ENCODE measurements at regions not wholly inside any gene's neighbourhood (a gene's known extent, or its start where the extent isn't known, plus 50 kb on each side); places are given as distances from the start of the nearest gene placed in this dataset.
"Not testable (repeated sequence)": the region's sequence is repeated elsewhere in the genome, so short reads cannot be mapped to it uniquely, and the experiment has no call there.

DNA sequence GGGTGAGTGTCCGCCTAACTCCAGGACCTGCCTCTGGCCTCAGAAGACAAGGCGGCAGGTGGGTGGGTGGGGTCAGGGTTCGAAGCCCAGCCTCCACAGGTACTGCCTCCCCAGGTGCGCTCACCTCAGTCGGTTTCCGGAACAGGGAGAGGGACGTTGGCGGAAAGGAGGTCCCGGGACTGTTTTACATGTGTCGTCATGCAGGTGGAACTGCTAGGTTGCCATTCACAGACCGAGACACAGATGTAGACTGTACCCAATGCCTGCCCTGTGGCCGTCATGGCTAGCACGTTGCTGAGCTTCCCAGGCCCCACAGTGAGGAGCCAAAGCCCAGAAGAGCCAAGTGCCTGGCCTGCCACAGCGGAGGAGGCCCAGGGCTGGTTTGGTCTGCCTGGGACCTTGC is 284.0 kb upstream of the HS6ST1 start:
- TF ChIP-seq TAF1 (IDR thresholded peaks at IDR 0.05; ENCODE audit: low read depth, low read length) (no peak), POU2F2 (IDR thresholded peaks at IDR 0.05; ENCODE audit: low read depth, low read length) (no peak), SPI1 (IDR thresholded peaks at IDR 0.05; ENCODE audit: low read depth, low read length) (no peak), PAX5 (IDR thresholded peaks at IDR 0.05; ENCODE audit: insufficient read depth, low read length, severe bottlenecking) (no peak), POLR2A (IDR thresholded peaks at IDR 0.05; ENCODE audit: low read depth, low read length) (no peak), POLR2AphosphoS5 (IDR thresholded peaks at IDR 0.05; ENCODE audit: low read depth, low read length) (no peak)
- DNase-seq (ENCODE audit: insufficient read length, low spot score) (no peak), FAIRE-seq (no peak)

DNA sequence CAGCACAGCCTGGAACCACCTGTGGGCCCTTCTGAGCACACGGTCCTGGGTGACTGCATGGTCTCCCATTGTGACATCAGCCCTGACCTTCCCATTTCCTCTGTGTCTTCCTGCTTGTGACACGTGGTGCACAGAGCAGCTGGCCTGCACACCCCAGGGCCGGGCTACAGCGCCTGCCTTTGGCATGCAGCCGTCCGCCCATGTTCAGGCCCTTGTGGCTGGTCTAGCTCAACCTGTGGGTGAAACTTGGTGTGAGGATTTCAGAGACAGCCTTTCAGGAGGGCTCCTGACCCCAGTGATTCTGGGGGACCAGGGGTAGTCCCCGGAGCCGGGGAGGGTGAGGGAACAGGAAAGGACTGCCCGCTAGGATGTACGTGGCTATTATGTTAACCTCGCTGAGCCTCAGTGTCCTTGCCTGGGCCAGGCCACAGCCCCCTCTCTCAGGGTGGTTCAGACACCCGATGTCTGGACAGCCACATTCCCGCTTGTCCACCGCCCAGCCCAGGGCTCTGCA is 284.8 kb upstream of the HS6ST1 start:
- FAIRE-seq (no peak), DNase-seq (ENCODE audit: insufficient read length, low spot score) (no peak)
- TF ChIP-seq SPI1 (IDR thresholded peaks at IDR 0.05; ENCODE audit: low read depth, low read length) = no peak
- TF ChIP-seq TAF1 (IDR thresholded peaks at IDR 0.05; ENCODE audit: low read depth, low read length) = no peak
- no peak for TF ChIP-seq POU2F2 (IDR thresholded peaks at IDR 0.05; ENCODE audit: low read depth, low read length)
- TF ChIP-seq POLR2AphosphoS5 (IDR thresholded peaks at IDR 0.05; ENCODE audit: low read depth, low read length) = no peak
- TF ChIP-seq PAX5 (IDR thresholded peaks at IDR 0.05; ENCODE audit: insufficient read depth, low read length, severe bottlenecking) = no peak
- TF ChIP-seq POLR2A (IDR thresholded peaks at IDR 0.05; ENCODE audit: low read depth, low read length) = no peak

DNA sequence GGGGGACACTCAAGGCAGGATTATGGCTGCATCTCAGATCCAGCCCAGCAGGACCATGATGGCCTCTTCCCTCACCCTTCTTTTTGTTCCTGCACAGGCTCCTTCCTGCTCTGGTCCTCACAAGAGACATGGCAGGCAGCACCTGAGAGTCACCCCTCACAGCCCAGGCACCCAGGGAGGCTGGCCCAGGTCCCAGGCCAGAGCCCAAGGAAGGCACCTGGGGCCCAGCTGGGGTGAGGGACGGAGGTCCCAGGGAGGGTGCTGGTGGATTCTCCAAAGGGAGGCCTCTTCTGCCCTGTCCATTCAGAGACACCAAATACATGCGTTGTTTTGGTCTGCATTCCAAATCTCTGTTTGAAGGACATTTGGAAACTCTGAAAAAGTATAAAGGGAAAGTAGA is 285.4 kb upstream of the HS6ST1 start:
- FAIRE-seq = no peak
- TF ChIP-seq POLR2A (IDR thresholded peaks at IDR 0.05; ENCODE audit: low read depth, low read length) (no peak), POLR2AphosphoS5 (IDR thresholded peaks at IDR 0.05; ENCODE audit: low read depth, low read length) (no peak), POU2F2 (IDR thresholded peaks at IDR 0.05; ENCODE audit: low read depth, low read length) (no peak), TAF1 (IDR thresholded peaks at IDR 0.05; ENCODE audit: low read depth, low read length) (no peak), SPI1 (IDR thresholded peaks at IDR 0.05; ENCODE audit: low read depth, low read length) (no peak), PAX5 (IDR thresholded peaks at IDR 0.05; ENCODE audit: insufficient read depth, low read length, severe bottlenecking) (no peak)

DNA sequence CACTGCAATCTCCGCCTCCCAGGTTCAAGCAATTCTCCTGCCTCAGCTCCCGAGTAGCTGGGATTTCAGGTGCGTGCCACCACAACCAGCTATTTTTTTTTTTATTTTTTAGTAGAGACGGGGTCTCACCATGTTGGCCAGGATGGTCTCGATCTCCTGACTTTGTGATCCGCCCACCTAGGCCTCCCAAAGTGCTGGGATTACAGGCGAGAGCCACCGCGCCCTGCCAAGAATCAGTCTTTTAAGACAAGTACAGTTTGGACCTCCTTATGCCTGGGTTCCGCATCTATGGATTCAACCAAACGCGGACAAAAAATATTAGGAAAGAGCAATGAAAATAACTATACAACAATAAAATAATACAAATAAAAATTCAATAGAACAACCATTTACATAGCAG is 285.9 kb upstream of the HS6ST1 start:
- DNase-seq (ENCODE audit: insufficient read length, low spot score); FAIRE-seq: not testable (repeated sequence)

More for the DNA sequence above, 285.4 kb upstream of the HS6ST1 start:
- DNase-seq (ENCODE audit: insufficient read length, low spot score) = no peak

DNA sequence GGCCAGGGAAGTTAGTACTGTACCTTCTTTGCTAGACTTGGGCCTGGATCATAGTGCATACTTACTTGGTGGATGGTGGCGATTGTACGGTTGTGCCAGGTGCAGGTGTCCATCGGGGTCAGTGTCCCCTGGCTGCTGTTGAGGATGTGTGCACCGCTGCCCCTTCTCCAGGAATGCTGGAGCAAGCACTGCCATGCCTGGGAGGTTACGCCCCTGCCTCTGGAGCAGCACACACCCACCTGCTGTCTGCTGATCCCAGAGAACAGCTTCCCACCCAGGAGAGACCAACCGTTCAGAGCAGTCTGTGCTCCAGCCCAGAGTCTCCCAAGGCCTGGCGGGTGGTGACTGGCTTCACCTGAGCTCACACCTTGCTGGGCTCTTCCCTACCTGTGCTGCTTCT is 286.8 kb upstream of the HS6ST1 start:
- DNase-seq (ENCODE audit: insufficient read length, low spot score) (no peak), FAIRE-seq (no peak)
- TF ChIP-seq PAX5 (IDR thresholded peaks at IDR 0.05; ENCODE audit: insufficient read depth, low read length, severe bottlenecking) (no peak), POU2F2 (IDR thresholded peaks at IDR 0.05; ENCODE audit: low read depth, low read length) (no peak), POLR2A (IDR thresholded peaks at IDR 0.05; ENCODE audit: low read depth, low read length) (no peak), SPI1 (IDR thresholded peaks at IDR 0.05; ENCODE audit: low read depth, low read length) (no peak), POLR2AphosphoS5 (IDR thresholded peaks at IDR 0.05; ENCODE audit: low read depth, low read length) (no peak), TAF1 (IDR thresholded peaks at IDR 0.05; ENCODE audit: low read depth, low read length) (no peak)

DNA sequence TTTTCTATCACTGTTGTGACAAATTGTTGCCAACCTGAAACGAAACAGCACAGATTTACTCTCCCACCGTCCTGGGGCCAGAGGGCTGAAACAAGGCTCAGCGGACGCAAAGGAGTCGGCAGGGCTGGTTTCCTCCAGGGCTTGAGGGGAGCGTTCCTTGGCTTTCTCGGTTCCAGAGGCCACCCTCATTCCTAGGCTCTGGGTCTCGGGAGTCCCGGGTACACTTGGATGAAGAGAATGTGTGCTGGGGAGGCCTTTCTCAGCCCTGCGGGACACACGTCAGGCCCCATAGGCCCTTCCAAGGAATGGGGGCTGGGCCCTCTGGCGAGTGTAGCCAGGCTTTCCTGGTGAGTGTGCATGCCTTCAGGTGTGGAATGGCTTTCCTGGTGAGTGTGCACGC is 287.3 kb upstream of the HS6ST1 start:
- DNase-seq (ENCODE audit: insufficient read length, low spot score) (no peak), FAIRE-seq (no peak)
- no peak for TF ChIP-seq TAF1 (IDR thresholded peaks at IDR 0.05; ENCODE audit: low read depth, low read length)
- TF ChIP-seq POLR2AphosphoS5 (IDR thresholded peaks at IDR 0.05; ENCODE audit: low read depth, low read length) = no peak
- no peak for TF ChIP-seq POLR2A (IDR thresholded peaks at IDR 0.05; ENCODE audit: low read depth, low read length)
- no peak for TF ChIP-seq PAX5 (IDR thresholded peaks at IDR 0.05; ENCODE audit: insufficient read depth, low read length, severe bottlenecking)
- no peak for TF ChIP-seq SPI1 (IDR thresholded peaks at IDR 0.05; ENCODE audit: low read depth, low read length)
- no peak for TF ChIP-seq POU2F2 (IDR thresholded peaks at IDR 0.05; ENCODE audit: low read depth, low read length)

DNA sequence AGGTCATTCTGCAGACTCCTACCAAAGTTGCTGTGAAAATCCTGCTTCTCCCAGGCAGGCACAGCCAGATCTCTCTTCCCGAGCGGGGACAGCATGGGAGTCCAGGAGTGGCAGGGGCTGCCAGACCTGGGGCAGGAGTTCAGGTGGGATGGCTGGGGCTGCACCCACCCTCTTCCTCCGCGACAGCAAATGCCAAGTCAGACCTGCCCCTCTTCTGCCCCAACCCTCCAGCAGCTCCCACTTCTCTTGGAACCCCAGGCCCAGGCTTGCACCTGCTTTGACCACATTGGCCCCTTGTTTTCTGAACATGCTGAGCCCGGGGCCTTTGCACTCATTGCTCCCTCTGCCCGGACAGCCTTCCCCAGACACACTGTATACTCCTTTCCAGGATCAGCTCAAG is 288.2 kb upstream of the HS6ST1 start:
- TF ChIP-seq POLR2AphosphoS5 (IDR thresholded peaks at IDR 0.05; ENCODE audit: low read depth, low read length) (no peak), TAF1 (IDR thresholded peaks at IDR 0.05; ENCODE audit: low read depth, low read length) (no peak), POU2F2 (IDR thresholded peaks at IDR 0.05; ENCODE audit: low read depth, low read length) (no peak), PAX5 (IDR thresholded peaks at IDR 0.05; ENCODE audit: insufficient read depth, low read length, severe bottlenecking) (no peak), SPI1 (IDR thresholded peaks at IDR 0.05; ENCODE audit: low read depth, low read length) (no peak), POLR2A (IDR thresholded peaks at IDR 0.05; ENCODE audit: low read depth, low read length) (no peak)
- no peak for FAIRE-seq
- DNase-seq (ENCODE audit: insufficient read length, low spot score) = no peak

DNA sequence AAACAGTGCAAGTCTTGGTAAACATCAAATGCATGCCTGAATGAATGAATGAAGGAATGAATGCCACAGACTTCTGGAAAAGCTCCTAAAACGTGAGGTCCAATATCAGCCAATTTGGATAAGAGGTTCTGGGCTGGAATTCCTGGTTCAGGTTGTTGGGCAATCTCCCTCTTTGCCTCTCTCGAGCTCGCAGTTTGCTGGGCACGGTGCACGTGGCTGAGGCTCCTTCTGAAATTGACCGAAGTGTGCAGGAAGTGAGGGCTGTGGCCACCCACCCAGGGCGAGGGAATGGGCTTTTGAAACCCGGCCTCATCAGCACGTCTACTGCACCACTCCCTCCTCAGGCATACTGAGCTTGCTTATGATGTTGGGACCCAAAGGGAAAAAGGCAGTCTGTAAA is 288.8 kb upstream of the HS6ST1 start:
- no peak for TF ChIP-seq POLR2A (IDR thresholded peaks at IDR 0.05; ENCODE audit: low read depth, low read length)
- TF ChIP-seq POLR2AphosphoS5 (IDR thresholded peaks at IDR 0.05; ENCODE audit: low read depth, low read length) = no peak
- FAIRE-seq (no peak), DNase-seq (ENCODE audit: insufficient read length, low spot score) (no peak)

DNA sequence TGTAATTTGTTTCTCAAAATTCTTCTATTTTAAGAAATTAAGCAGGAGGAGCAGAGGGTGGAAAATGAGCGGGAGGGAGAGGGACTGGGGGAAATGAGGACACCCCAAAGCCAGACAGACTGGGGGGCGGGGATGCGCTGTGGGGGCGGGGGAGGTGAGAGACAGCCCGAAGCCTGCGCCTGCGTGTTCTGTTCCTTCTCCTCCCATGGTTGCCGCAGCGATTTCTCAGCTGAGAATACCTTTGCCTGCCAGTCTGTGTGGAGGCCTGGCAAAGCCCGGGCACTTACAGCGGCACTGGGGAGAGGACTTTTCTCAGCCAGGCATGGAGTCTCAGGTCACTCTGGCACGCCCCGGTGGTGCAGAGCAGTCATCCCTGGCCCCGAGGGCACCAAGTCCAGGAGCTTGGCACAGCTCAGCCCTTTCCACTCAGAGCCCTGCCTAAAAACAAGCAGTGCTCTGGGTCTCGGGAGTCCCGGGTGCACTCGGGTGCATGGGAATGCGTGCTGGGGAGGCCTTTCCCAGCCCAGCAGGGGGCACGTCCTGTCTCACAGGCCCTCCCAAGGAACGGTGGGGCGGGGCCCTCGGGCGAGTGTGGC is 289.3 kb upstream of the HS6ST1 start:
- DNase-seq (ENCODE audit: insufficient read length, low spot score) (no peak), FAIRE-seq (no peak)
- TF ChIP-seq TAF1 (IDR thresholded peaks at IDR 0.05; ENCODE audit: low read depth, low read length) = no peak
- TF ChIP-seq POU2F2 (IDR thresholded peaks at IDR 0.05; ENCODE audit: low read depth, low read length) = no peak
- TF ChIP-seq SPI1 (IDR thresholded peaks at IDR 0.05; ENCODE audit: low read depth, low read length) = no peak
- TF ChIP-seq PAX5 (IDR thresholded peaks at IDR 0.05; ENCODE audit: insufficient read depth, low read length, severe bottlenecking) = no peak
- no peak for TF ChIP-seq POLR2AphosphoS5 (IDR thresholded peaks at IDR 0.05; ENCODE audit: low read depth, low read length)
- TF ChIP-seq POLR2A (IDR thresholded peaks at IDR 0.05; ENCODE audit: low read depth, low read length) = no peak
